ENCODE measurements at regions not wholly inside any gene's neighbourhood (a gene's known extent, or its start where the extent isn't known, plus 50 kb on each side); places are given as distances from the start of the nearest gene placed in this dataset.
"Not testable (repeated sequence)": the region's sequence is repeated elsewhere in the genome, so short reads cannot be mapped to it uniquely, and the experiment has no call there.

DNA sequence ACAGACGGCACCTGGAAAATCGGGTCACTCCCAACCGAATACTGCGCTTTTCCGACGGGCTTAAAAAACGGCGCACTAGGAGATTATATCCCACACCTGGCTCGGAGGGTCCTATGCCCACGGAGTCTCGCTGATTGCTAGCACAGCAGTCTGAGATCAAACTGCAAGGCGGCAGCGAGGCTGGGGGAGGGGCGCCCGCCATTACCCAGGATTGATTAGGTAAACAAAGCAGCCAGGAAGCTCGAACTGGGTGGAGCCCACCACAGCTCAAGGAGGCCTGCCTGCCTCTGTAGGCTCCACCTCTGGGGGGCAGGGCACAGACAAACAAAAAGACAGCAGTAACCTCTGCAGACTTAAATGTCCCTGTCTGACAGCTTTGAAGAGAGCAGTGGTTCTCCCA is 64.5 kb downstream of the SLC30A10 start:
- not testable (repeated sequence) for DNase-seq

DNA sequence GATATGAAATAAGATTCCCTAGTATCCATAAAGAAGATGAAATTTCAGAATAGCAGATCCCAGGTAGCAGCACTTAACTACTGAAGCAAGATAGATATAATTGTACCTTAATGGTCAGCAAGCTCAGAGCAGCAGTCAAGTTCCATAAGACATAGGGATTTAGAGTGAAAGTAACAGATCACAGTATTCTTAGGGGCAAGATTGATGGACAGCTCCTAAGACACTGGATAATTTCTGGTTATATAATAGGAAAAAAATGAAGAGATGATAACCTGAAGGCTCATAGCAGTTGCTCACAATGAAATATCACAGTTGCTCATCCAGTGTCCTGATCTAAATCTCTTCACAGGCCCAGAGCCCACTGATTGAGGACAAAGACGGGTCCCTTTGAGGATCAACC is 66.0 kb downstream of the SLC30A10 start:
- DNase-seq: no peak

DNA sequence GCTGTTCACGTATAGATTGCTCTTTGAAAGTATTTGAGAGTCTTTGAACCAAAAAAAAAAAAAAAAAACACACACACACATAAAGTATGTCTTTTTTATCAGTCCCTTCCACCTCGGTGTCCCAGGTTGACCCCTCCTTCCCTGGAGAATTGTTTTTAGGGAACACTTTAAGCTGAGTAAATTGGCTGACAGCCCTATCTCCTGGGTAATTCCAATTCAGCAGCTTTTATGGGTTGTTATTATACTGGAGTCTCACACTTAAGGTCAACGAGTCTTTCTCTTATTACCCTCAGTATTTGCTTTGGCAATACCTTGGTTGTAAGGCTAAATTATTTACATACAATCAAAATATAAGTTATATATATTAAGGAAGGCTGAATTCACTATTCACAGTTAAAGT is 69.4 kb downstream of the SLC30A10 start:
- DNase-seq: no peak

DNA sequence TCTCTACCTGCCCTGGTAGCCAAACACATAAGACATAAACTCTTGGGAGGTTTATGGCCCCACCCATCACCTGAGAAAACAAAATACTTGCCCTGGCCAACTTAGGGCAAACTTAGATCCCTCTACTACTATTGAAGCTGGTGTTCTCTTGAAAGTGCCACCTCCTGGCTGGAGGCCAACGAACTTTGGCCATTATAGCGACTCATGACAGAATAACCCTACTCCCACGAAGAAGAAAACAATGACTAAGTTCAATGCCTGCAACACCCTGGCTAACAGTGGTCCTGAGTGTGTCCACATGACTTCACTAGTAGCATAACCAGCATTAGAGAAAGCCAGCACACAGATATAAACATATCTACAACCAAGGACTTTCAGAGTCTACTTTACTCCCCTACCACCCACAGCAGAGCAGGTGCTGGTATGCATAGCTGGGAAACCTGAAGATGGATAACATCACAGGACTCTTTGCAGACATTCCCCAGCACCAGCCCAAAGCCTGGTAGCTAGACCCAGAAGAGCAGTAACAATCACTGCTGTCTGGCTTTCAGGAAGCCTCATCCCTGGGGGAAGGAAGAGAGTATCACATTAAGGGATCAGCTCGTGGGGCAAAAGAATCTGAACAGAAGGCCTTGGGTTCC is 81.0 kb downstream of the SLC30A10 start:
- no peak for DNase-seq

DNA sequence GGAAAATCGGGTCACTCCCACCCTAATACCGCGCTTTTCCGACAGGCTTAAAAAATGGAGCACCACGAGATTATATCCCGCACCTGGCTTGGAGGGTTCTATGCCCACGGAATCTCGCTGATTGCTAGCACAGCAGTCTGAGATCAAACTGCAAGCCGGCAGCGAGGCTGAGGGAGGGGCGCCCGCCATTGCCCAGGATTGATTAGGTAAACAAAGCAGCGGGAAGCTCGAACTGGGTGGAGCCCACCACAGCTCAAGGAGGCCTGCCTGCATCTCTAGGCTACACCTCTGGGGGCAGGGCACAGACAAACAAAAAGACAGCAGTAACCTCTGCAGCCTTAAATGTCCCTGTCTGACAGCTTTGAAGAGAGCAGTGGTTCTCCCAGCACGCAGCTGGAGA is 88.8 kb downstream of the SLC30A10 start:
- not testable (repeated sequence) for DNase-seq

DNA sequence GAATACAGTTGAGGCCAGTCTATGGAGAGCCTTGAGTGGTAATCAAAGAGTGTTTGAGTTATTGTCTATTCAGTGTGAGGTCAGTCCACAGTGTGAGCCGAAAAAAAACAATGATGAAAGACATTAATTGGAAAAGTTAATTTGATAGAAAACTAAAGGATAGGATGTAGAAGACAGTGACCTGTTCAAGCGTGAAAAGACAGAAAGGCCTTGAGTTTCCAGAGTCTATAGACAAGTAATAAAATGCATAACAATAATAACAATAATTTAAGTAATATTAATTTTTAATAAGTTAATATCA is 90.4 kb downstream of the SLC30A10 start:
- DNase-seq: no peak

DNA sequence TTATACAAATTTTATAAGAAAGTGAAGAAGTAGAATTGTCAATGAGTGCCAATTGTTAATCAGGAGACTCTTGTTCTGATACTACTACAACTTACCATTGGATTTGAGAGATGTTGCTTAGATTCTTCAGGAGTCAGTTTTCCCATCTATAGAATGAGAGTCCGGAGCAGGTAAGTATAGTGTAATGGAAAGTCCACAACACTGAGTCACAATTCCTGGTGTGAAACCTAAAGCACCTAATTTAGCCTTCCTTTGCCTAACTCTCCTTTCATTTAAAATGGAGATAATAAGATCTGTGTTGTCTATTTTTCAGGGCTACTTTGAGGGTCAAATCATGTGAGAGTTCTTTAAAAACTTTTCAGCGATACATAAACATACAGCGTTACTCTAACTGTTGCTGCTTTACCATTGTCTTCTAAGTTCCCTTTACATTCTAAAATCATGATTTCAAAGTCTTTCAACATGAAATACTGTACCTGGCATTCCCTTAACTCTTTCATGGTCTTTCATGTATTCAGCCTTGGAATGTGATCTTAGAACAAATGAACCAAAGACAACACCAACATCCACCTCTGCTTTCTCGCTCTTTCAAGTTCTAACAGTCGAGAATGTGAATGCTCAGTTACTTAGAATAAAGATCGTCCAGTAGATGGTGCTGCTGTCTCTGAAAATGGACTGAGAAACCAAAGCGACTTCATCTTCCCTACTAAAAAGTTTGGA is 90.9 kb downstream of the SLC30A10 start:
- DNase-seq: peak; percentile 31

DNA sequence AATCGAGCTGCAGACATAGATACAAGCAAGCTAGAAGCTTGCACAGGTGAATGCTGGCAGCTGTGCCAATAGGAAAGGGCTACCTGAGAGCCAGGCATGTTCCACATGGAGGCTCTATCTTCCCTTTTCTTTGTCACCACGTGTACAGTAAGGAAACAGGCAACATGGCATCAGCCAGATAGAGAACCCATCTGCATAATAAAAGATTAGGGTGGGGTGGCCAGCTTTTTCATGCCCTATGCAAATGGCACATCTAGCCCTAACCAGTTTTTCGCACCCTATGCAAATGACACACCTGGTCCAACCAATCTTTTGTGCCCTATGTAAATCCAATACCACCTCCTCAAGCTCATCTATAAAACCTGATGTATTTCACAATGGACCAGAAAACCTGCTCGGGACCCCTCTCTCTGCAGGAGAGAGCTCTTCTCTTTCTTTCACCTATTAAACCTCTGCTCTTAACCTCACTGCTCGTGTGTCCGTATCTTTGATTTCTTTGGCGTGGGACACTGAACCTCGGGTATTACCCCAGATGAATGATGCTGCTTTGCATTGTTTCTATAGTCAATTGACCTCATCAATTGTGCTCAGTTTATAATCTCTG is 93.9 kb downstream of the SLC30A10 start:
- DNase-seq: no peak

DNA sequence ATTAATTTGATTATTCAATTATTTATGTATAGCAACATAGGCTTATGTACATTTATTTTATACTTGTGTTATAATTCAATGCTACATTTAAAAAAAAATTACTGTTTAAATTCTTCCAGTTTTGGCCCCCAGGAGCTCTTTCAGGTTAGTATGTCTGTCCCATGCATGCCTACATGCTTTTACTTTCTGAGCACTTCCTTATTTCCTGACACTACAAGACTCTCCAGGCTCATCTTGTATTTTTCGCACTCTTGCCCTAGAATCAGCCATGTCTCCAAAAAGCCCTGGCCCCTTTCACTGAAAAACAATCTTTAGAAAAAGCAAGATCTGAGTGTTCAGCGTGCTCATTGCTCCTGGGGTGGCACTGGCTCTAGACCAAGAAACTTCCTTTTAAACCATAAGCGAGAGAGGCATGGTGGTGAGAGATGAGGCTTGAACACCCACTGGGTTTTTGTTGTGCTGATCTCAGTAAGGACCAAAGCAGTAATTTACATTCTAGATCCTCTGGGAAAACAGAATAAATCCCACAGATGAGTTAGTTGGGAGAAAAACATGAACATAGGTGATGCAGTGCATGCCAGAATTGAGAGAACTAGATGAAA is 95.0 kb downstream of the SLC30A10 start:
- DNase-seq: no peak

DNA sequence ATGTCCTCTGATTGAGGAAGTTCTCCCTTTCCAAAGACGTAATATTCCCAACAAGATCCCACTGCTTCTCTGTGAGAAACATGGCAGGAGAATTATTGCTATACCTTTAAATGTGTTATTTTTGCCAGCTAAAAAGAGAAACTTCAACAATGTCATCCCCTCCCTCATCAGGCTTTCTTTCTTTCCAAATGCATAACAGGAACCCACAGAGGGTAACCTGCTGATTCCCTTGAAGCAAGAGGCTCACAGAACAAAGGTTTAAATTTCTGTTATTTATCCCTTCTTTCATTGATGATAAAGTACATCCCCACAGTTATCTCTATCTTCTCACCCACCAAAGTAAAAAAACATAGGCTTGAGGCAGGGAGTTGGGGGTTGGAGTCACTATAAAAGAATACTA is 102.1 kb downstream of the SLC30A10 start:
- no peak for DNase-seq

DNA sequence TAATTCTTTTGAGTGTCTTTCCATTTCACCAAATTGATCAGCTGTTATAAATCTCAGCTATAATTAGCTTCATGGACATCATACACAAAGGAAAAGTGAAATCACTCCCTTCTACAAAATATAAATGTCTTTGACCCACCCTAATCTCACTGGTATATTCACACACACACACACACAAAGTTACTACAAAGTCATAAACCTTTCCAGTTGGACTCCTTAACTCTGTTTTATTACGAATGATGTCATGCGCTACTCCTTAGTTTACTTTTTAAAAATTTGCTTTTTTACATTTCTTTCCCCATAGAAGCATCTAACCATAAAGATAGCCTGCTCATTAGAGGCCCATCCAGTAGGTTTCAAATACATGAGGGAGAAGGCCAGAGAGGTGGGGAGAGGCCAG is 103.0 kb downstream of the SLC30A10 start:
- DNase-seq: no peak

DNA sequence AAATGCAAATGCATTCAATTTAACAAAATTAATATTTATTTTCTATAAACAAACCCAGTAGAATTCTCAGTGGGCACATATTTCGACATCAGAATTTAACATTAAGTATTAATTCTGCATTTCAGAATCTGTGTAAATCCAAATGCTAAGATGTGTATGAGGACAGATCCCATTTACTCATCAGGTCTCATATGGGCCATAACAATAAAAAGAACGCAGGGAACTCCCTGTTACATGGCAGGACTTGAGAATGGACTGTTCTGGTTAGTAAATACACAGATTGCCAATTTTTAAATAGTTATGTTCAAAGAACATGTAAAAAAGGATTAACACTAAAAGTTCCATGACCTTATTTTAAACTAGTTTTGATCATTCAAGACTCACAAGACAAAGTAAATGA is 104.0 kb downstream of the SLC30A10 start:
- peak; percentile 7 for DNase-seq

DNA sequence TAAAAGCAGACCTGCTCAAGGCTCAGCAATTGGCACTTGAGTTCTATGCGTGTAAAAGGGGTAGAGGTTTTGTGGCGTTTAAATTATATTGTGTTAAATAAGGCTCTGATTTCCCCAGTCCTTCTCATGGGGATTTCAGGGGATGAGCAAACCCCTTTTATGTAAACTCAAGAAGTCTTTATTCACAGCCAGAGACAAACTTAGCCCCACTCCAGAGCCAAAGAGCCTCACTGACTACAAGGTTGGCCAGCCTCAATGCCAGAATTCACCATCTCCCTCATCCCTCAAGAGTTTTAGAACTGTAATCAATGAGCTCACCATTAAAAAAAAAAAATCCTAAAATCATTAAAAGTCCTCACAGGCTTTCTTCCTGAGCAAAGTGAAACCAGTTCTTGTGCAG is 107.8 kb downstream of the SLC30A10 start:
- no peak for DNase-seq

DNA sequence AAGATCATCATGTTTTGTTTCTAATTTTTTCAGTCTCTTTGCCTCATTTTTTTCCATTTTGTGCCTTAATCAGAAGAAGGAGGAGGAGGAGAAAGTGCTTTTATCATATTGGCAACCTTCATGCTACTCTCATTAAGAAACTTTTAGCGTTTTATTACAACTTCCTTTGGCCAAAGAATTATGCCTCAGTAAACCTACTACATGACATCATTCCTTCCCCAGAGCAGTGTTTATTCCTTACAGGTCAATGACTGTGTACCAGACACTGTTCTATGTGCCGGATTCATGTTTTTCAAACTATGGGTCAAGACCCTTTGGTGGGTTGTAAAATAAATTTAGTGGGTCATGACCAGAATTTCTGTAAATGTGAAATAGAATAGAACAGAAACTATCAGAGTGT is 110.4 kb downstream of the SLC30A10 start:
- no peak for DNase-seq

DNA sequence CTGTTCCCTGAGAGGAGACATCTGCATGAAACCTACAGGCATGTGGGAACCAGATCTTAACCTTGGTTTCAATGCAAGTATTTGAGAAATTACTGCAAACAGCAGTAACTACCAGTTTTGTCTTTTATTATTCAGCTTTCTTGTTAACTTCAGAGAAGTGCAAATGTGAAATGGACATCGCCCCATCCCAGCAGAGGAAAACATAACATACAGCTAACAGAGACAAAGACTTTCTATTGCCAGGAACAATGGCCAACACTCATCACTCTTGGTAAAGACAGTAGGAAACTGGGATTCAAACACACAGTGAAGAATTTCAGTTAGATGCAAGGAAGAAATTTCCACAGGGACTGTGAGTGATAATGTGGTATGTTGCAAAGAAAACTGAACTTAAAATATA is 115.1 kb downstream of the SLC30A10 start:
- DNase-seq: peak; percentile 83

DNA sequence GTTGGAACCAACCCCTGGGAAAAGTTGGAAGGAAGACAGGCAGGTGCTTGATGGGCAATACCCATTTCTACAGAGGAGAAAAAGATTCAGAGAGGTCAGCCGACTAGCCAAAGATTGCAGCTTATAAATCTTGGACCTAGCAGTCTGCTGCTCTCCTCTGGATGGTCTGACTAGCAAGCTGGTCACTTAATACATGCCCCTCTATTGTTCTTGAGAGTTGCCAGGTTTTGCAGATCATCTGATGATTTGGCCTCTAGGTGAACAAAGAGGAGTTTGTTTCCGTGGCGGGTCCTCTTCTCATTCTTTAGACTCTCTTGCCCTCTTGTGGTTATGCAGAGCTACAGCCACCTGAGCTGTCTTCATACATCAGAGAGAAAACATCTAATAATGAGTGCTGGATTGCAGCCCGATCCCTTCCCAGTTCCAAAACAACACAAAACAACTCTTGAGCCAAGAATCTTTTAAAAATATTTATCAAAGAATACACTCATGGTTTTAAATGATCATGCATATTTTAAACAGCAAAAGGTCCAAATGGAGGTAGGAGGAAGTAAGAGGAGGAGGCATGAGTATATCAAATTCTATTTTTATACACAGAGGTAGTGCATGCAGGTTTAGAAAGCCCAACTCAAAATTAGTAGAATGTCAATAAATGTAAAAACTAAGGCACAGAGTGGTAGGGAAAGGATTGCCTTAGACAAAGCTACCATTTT is 115.7 kb downstream of the SLC30A10 start:
- peak; percentile 68 for DNase-seq

DNA sequence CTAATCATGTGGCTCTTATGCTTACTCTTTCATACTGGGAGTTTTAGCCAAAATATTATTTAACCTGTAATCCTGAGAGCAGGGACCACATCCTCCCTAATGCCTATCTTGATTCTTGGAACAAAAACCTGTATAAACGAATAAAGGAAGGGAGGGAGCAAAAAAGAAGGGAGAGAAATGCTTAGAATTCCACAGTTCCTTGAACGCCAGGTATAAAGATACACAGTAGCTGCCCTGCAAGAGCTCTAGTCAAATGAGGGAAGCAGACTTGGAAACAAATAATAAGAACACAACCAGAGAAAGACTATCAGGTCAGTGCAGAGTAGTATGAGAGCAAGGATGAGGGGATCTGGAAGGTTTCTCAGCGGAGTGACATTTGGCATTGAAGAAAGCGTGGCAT is 116.3 kb downstream of the SLC30A10 start:
- no peak for DNase-seq

DNA sequence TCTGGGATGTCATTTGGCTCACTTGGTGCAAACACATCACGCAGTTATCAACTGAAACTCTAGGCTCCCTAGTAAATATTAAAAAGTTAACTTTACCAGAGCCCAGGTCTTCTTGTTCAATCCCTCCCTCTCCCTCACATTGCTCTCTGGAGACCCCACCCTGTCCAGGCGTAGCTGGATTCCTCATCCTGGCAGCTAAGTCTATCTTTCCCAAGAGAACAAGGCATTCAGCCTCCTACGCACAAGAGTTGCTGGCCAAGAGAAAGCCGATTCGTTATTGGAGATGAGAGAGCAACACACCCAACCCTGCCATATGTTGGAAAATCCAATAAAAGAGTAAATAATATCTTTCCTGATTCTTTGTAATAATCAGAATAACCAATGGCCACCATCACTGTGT is 117.9 kb downstream of the SLC30A10 start:
- DNase-seq: peak; percentile 53

DNA sequence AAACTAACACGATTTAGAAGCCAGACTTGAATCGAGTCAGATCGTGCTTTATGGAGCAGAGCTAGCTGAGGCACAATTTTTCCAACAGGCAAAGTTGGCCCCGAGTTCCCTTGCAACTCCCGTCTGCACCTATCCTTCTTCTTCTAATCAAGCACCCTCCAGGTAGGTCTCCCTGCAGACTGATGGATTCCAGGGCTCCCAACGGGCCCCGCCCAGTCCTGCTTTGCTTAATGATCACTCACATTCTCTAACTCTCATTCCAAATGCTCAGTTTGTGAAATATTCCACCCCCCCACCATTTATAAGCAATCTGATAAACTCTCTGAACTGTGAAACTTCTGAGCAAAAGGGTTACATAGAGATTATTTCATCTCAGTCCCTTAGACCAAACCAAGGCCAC is 119.6 kb downstream of the SLC30A10 start:
- DNase-seq: no peak

DNA sequence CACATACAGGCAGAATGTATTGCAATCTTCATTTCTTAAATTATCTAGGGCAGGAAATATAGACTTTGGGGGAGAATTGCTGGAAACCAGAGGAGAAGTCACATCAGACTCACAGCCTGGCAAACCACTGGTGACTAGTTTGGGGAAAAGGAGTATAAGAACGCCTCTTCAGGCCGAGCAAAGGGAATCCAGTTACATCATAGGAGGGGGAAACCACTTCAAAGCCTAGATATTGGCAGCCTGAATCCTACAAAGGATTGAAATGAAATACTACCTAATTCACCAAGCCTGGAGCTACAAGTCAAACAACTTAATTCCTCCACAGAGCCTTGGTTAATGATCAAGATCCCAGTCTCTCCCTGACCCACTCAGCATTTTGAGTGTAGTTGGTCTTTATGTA is 121.7 kb downstream of the SLC30A10 start:
- DNase-seq: no peak

DNA sequence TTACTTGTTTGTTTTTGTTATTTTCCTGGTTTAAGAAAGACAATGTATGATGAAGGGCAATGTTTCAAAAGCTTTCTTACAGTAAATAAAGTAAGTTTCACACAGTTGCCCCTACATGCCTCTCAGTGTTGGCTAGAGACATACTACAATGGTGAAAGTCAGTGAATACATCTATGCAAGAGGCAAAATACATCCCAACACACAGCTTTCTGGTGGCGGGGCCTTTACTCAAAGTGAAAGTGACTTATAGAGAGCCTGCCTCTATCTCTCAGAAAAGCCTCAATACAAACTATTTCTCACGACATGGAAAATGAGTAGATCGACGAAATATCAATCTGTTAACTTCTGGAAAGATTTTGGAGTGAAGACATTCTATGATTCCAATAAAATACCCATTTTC is 122.3 kb downstream of the SLC30A10 start:
- DNase-seq: no peak

DNA sequence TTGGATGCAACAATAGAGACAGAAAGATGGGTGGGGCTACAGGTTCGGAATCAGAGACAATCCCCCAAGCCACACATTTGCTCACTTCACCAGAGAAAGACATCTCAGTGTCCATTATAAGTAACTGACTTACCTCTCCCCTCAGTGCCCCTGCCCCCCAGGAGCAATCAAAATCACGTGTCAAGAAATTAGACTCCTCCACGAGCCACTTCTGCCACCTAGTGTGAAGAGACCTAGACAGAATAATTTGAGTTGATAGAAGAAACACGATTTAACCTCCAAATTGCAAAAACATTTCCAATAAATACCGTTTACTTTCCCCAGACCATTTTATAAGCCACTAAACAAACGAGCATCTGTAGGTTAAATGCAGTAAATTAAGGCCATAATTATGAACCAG is 123.2 kb downstream of the SLC30A10 start:
- DNase-seq: no peak
